GM18505 (cell line): ENCODE measurements at regions not wholly inside any gene's neighbourhood (a gene's known extent, or its start where the extent isn't known, plus 50 kb on each side); places are given as distances from the start of the nearest gene placed in this dataset.
"Not testable (repeated sequence)": the region's sequence is repeated elsewhere in the genome, so short reads cannot be mapped to it uniquely, and the experiment has no call there.

Source experiments
- ATAC-seq: cut with Tn5 transposase; IDR thresholded peaks from one replicate; pipeline ENCODE4 v1.9.1; 2021; ENCODE audit not compliant: unreplicated experiment
- POLR2A ChIP-seq: IDR thresholded peaks from 4 replicates; pipeline ENCODE4 v1.6.1; 2011; ENCODE audit warnings: borderline replicate concordance; ENCODE audit not compliant: insufficient read depth, insufficient read length; ENCODE audit errors: extremely low read depth

DNA sequence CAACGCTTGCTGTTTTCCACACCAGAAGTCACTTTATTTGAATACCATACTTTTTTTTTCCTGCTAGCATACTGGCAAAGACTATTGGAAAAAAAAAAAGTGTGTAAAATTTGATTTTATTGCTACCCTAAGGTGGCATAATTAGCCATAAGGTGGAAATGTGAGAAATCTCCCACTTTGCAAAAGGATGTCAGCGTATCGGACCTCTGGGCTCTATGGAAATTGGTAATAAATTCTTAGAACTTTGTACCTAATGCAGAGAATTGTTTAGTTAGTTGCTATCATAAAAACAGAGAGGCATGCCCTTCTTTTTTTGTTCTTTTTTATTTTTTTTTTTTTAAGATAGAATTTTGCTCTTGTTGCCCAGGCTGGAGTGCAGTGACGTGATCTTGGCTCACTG is 63.7 kb upstream of the GMDS start:
- no peak for ATAC-seq
- no peak for TF ChIP-seq POLR2A

DNA sequence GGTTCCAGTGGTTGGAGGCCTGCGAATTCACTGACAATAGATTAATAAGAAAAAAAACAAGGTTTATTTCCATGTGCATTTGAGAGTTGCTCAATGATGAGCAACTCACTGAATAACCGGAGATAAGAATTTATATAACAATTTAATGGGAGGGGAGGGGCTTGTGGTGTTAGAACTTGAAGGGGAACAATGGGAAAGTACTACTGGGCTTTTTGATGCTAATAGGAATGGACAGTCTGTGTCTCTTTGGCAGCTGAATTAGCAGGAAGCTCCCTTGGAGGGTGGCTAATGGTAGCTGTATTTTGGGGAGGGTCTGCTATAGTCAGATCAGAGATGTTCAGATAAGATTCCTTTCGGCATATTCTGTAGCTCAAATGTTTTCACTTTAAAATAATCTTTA is 62.4 kb upstream of the GMDS start:
- no peak for ATAC-seq
- TF ChIP-seq POLR2A = no peak

DNA sequence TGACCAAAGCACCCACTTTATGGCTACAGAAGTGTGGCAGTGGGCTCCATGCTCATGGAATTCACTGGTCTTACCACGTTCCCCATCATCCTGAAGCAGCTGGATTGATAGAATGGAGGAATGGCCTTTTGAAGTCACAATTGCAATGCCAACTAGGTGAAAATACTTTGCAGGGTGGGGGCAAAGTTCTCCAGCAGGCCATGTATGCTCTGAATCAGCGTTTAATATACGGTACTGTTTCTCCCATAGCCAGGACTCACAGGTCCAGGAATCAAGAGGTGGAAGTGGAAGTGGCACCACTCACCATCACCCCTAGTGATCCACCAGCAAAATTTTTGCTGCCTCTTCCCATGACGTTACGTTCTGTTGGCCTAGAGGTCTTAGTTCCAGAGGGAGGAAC is 60.5 kb upstream of the GMDS start:
- TF ChIP-seq POLR2A = no peak
- no peak for ATAC-seq

DNA sequence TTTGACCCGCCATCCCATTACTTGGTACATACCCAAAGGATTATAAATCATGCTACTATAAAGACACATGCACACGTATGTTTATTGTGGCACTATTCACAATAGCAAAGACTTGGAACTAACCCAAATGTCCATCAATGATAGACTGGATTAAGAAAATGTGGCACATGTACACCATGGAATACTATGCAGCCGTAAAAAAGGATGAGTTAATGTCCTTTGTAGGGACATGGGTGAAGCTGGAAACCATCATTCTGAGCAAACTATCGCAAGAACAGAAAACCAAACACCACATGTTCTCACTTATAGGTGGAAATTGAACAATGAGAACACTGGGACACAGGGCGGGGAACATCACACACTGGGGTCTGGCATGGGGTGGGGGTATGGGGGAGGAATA is 57.1 kb upstream of the GMDS start:
- not testable (repeated sequence) for ATAC-seq

DNA sequence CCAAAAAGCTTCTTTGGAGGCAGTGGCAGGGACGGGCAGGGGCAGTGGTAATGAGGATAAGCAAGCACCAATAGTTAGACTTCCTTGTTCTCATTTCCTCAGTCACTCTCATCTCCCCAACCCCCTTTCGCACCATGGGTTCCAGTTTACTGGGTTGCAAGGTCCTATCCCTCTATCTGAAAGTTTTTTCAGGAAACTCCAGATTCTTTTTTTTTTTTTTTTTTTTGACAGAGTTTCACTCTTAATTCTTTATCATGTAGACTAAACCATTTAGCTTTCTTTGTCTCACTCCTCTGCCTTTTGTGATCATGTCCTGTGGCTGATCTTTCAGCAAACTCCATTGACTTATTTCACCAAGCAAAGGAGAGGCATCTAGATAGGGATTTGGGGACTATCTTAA is 51.4 kb upstream of the GMDS start:
- no peak for TF ChIP-seq POLR2A
- no peak for ATAC-seq
